GM12891 (cell line): ENCODE measurements at regions not wholly inside any gene's neighbourhood (a gene's known extent, or its start where the extent isn't known, plus 50 kb on each side); places are given as distances from the start of the nearest gene placed in this dataset.

Experiments used
- PAX5 ChIP-seq: IDR thresholded peaks from 2 replicates; pipeline ENCODE4 v1.6.1; 2011; ENCODE audit warnings: low read length, moderate library complexity, mild to moderate bottlenecking; ENCODE audit not compliant: insufficient read depth, severe bottlenecking
- POLR2A ChIP-seq: IDR thresholded peaks from 2 replicates; pipeline ENCODE4 v1.6.1; 2011; ENCODE audit warnings: low read depth, low read length, control low read depth
- POLR2AphosphoS5 ChIP-seq: IDR thresholded peaks from 2 replicates; pipeline ENCODE4 v1.6.1; 2011; ENCODE audit warnings: low read depth, low read length, control low read depth
- SPI1 ChIP-seq: IDR thresholded peaks from 2 replicates; pipeline ENCODE4 v1.6.1; 2011; ENCODE audit warnings: low read depth, low read length, control low read depth
- TAF1 ChIP-seq: IDR thresholded peaks from 2 replicates; pipeline ENCODE4 v1.6.1; 2011; ENCODE audit warnings: low read depth, low read length, control low read depth

DNA sequence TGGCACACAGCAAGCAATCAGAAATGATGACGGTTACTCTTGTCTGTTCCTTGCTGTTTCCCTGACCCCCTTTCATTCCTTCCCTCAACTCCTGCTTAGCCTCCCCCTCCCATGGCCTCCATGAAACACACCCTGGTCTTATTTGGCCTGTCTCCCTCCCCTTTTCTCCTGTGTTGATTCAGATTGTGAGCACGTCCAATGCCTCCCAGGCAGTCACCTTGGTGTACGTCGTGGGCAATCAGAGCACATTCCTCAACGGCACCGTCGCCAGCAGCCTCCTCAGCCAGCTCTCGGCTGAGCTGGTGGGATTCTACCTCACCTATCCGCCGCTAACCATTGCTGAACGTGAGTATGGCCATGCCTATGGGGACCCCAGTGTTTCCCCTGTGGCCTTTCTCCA lies 141.1 kb downstream of the C11orf91 start:
- no peak for TF ChIP-seq POLR2A
- no peak for TF ChIP-seq POLR2AphosphoS5
- TF ChIP-seq TAF1, result no peak
- no peak for TF ChIP-seq PAX5
- no peak for TF ChIP-seq SPI1
